ENCODE measurements at regions not wholly inside any gene's neighbourhood (a gene's known extent, or its start where the extent isn't known, plus 50 kb on each side); places are given as distances from the start of the nearest gene placed in this dataset.
A peak's percentile ranks its signal among the peaks of the same experiment; 100 is the strongest.
"Not testable (repeated sequence)": the region's sequence is repeated elsewhere in the genome, so short reads cannot be mapped to it uniquely, and the experiment has no call there.

- H3K79me2 ChIP-seq (ENCODE audit: control insufficient read depth, insufficient read depth, low read length) = no peaks in the 10 kb centered on the region
- no peak overlapping the region for H3K4ac ChIP-seq (ENCODE audit: low read depth, low read length)
- no peak overlapping the region for H4K8ac ChIP-seq (ENCODE audit: low read depth, low read length)
- H3K23ac ChIP-seq (ENCODE audit: low read length) = no peak overlapping the region
- no peak for DNase-seq
- H3K79me1 ChIP-seq (ENCODE audit: low read length) = no peaks in the 10 kb centered on the region
- H3K27me3 ChIP-seq (ENCODE audit: insufficient read depth, low read length, poor library complexity) = no peaks in the 10 kb centered on the region
- H3K4me2 ChIP-seq (ENCODE audit: low read length) = no peak overlapping the region
- no peak overlapping the region for H4K5ac ChIP-seq (ENCODE audit: low read length)
- no peak overlapping the region for H3K27ac ChIP-seq (ENCODE audit: low read depth, low read length)
- no peak overlapping the region for H3K56ac ChIP-seq (ENCODE audit: low read length)
- H3K9ac ChIP-seq (ENCODE audit: low read length) = no peak overlapping the region
- no peak overlapping the region for H2BK15ac ChIP-seq (replicated peaks; ENCODE audit: low read depth)
- H3K18ac ChIP-seq (ENCODE audit: low read length) = no peak overlapping the region
- H2BK5ac ChIP-seq (ENCODE audit: low read length) = no peak overlapping the region
- no peak overlapping the region for H2BK120ac ChIP-seq (ENCODE audit: low read depth, low read length)
- no peaks in the 10 kb centered on the region for H3K4me1 ChIP-seq (ENCODE audit: control insufficient read depth, low read depth, low read length)
- no CpG with 5 or more reads among the region's 2 CpGs for WGBS (ENCODE audit: extremely low coverage, insufficient coverage, low lambda C conversion rate)
- H3K4me3 ChIP-seq (ENCODE audit: low read length) = no peak overlapping the region
- no peak overlapping the region for H2AK5ac ChIP-seq (ENCODE audit: low read length)
- no peaks in the 10 kb centered on the region for H3K36me3 ChIP-seq (ENCODE audit: control insufficient read depth, insufficient read depth, low read length)
These were observed 119.0 kb upstream of the TBC1D5 start for GRCh38 chr3:17861476-17861875.

DNA sequence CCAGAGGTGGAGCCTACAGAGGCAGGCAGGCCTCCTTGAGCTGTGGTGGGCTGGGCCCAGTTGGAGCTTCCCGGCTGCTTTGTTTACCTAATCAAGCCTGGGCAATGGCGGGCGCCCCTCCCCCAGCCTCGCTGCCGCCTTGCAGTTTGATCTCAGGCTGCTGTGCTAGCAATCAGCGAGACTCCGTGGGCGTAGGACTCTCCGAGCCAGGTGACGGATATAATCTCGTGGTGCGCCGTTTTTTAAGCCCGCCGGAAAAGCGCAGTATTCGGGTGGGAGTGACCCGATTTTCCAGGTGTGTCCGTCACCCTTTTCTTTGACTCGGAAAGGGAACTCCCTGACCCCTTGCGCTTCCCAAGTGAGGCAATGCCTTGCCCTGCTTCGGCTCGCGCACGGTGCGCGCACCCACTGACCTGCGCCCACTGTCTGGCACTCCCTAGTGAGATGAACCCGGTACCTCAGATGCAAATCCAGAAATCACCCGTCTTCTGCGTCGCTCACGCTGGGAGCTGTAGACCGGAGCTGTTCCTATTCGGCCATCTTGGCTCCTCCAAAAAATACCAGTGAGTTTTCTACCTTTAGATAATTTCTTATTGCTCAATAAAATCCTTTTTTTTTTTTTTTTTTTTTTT lies 118.5 kb upstream of the TBC1D5 start:
- not testable (repeated sequence) for DNase-seq; H3K79me2 ChIP-seq (ENCODE audit: control insufficient read depth, insufficient read depth, low read length); H3K27me3 ChIP-seq (ENCODE audit: insufficient read depth, low read length, poor library complexity); H2BK5ac ChIP-seq (ENCODE audit: low read length); H3K36me3 ChIP-seq (ENCODE audit: control insufficient read depth, insufficient read depth, low read length); H3K4me1 ChIP-seq (ENCODE audit: control insufficient read depth, low read depth, low read length); H3K4ac ChIP-seq (ENCODE audit: low read depth, low read length); H3K4me3 ChIP-seq (ENCODE audit: low read length); H3K79me1 ChIP-seq (ENCODE audit: low read length); H2BK15ac ChIP-seq (replicated peaks; ENCODE audit: low read depth); H2BK120ac ChIP-seq (ENCODE audit: low read depth, low read length); H3K27ac ChIP-seq (ENCODE audit: low read depth, low read length); H4K5ac ChIP-seq (ENCODE audit: low read length); H3K18ac ChIP-seq (ENCODE audit: low read length); H3K56ac ChIP-seq (ENCODE audit: low read length); H4K8ac ChIP-seq (ENCODE audit: low read depth, low read length); H3K4me2 ChIP-seq (ENCODE audit: low read length); H3K9ac ChIP-seq (ENCODE audit: low read length); H3K23ac ChIP-seq (ENCODE audit: low read length); H2AK5ac ChIP-seq (ENCODE audit: low read length)
- no CpG with 5 or more reads among the region's 35 CpGs for WGBS (ENCODE audit: extremely low coverage, insufficient coverage, low lambda C conversion rate)

- H2BK120ac ChIP-seq (ENCODE audit: low read depth, low read length) = no peak overlapping the region
- H2AK5ac ChIP-seq (ENCODE audit: low read length) = no peak overlapping the region
- H2BK15ac ChIP-seq (replicated peaks; ENCODE audit: low read depth) = no peak overlapping the region
- H4K8ac ChIP-seq (ENCODE audit: low read depth, low read length) = no peak overlapping the region
- H3K79me1 ChIP-seq (ENCODE audit: low read length) = no peaks in the 10 kb centered on the region
- DNase-seq = no peak
- H3K27ac ChIP-seq (ENCODE audit: low read depth, low read length) = no peak overlapping the region
- no peaks in the 10 kb centered on the region for H3K79me2 ChIP-seq (ENCODE audit: control insufficient read depth, insufficient read depth, low read length)
- WGBS (ENCODE audit: extremely low coverage, insufficient coverage, low lambda C conversion rate) = no CpG with 5 or more reads among the region's 1 CpG
- H3K36me3 ChIP-seq (ENCODE audit: control insufficient read depth, insufficient read depth, low read length) = no peaks in the 10 kb centered on the region
- no peaks in the 10 kb centered on the region for H3K4me1 ChIP-seq (ENCODE audit: control insufficient read depth, low read depth, low read length)
- no peak overlapping the region for H3K4me3 ChIP-seq (ENCODE audit: low read length)
- H3K56ac ChIP-seq (ENCODE audit: low read length) = no peak overlapping the region
- H4K5ac ChIP-seq (ENCODE audit: low read length) = no peak overlapping the region
- H3K18ac ChIP-seq (ENCODE audit: low read length) = no peak overlapping the region
- H3K23ac ChIP-seq (ENCODE audit: low read length) = no peak overlapping the region
- no peaks in the 10 kb centered on the region for H3K27me3 ChIP-seq (ENCODE audit: insufficient read depth, low read length, poor library complexity)
- H3K4ac ChIP-seq (ENCODE audit: low read depth, low read length) = no peak overlapping the region
- no peak overlapping the region for H3K9ac ChIP-seq (ENCODE audit: low read length)
- no peak overlapping the region for H2BK5ac ChIP-seq (ENCODE audit: low read length)
- no peak overlapping the region for H3K4me2 ChIP-seq (ENCODE audit: low read length)
These were observed 109.8 kb upstream of the TBC1D5 start for GRCh38 chr3:17852217-17852616.

DNA sequence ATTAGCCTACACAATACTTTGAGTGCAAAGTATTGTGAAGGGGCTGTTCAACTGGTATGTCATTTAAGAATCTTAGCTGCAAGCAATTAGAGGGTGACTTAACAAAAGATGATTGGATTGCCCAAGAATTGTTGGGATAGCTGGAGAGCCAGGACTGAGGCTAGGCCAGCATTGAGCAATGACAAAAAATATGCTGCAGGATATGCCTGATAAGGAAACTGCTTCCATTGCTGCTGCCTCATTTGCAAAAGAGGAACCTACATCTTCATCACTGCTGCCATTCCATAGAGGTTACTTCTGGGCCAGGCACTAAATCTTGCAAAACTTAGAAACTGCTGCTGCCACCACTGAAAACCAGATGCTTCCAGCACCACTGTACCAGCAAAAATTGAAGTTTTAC lies 108.0 kb upstream of the TBC1D5 start:
- Histone ChIP-seq H3K56ac (ENCODE audit: low read length) (no peak overlapping the region), H4K8ac (ENCODE audit: low read depth, low read length) (no peak overlapping the region), H3K79me2 (ENCODE audit: control insufficient read depth, insufficient read depth, low read length) (no peaks in the 10 kb centered on the region), H3K4ac (ENCODE audit: low read depth, low read length) (no peak overlapping the region), H3K36me3 (ENCODE audit: control insufficient read depth, insufficient read depth, low read length) (no peaks in the 10 kb centered on the region), H3K79me1 (ENCODE audit: low read length) (no peaks in the 10 kb centered on the region), H2BK120ac (ENCODE audit: low read depth, low read length) (no peak overlapping the region), H2BK15ac (replicated peaks; ENCODE audit: low read depth) (no peak overlapping the region), H3K9ac (ENCODE audit: low read length) (no peak overlapping the region), H3K18ac (ENCODE audit: low read length) (no peak overlapping the region), H3K23ac (ENCODE audit: low read length) (no peak overlapping the region), H3K4me2 (ENCODE audit: low read length) (no peak overlapping the region), H2BK5ac (ENCODE audit: low read length) (no peak overlapping the region), H3K4me3 (ENCODE audit: low read length) (no peak overlapping the region), H3K27me3 (ENCODE audit: insufficient read depth, low read length, poor library complexity) (no peaks in the 10 kb centered on the region), H2AK5ac (ENCODE audit: low read length) (no peak overlapping the region), H3K4me1 (ENCODE audit: control insufficient read depth, low read depth, low read length) (no peaks in the 10 kb centered on the region), H4K5ac (ENCODE audit: low read length) (no peak overlapping the region), H3K27ac (ENCODE audit: low read depth, low read length) (no peak overlapping the region)
- no peak for DNase-seq

- Histone ChIP-seq H3K4me1 (ENCODE audit: control insufficient read depth, low read depth, low read length) (no peaks in the 10 kb centered on the region), H2BK120ac (ENCODE audit: low read depth, low read length) (peak overlapping the region; percentile 69), H3K79me1 (ENCODE audit: low read length) (no peaks in the 10 kb centered on the region), H3K23ac (ENCODE audit: low read length) (no peak overlapping the region), H2BK5ac (ENCODE audit: low read length) (no peak overlapping the region), H3K4ac (ENCODE audit: low read depth, low read length) (no peak overlapping the region), H2AK5ac (ENCODE audit: low read length) (no peak overlapping the region), H2BK15ac (replicated peaks; ENCODE audit: low read depth) (no peak overlapping the region), H3K27ac (ENCODE audit: low read depth, low read length) (no peak overlapping the region), H3K56ac (ENCODE audit: low read length) (no peak overlapping the region), H3K4me3 (ENCODE audit: low read length) (no peak overlapping the region), H4K5ac (ENCODE audit: low read length) (no peak overlapping the region), H3K27me3 (ENCODE audit: insufficient read depth, low read length, poor library complexity) (no peaks in the 10 kb centered on the region), H3K9ac (ENCODE audit: low read length) (no peak overlapping the region), H3K79me2 (ENCODE audit: control insufficient read depth, insufficient read depth, low read length) (no peaks in the 10 kb centered on the region), H3K18ac (ENCODE audit: low read length) (peak overlapping the region; percentile 76), H4K8ac (ENCODE audit: low read depth, low read length) (no peak overlapping the region), H3K36me3 (ENCODE audit: control insufficient read depth, insufficient read depth, low read length) (no peaks in the 10 kb centered on the region), H3K4me2 (ENCODE audit: low read length) (no peak overlapping the region)
- WGBS (ENCODE audit: extremely low coverage, insufficient coverage, low lambda C conversion rate) = no CpG with 5 or more reads among the region's 3 CpGs
- no peak for DNase-seq
These were observed 105.7 kb upstream of the TBC1D5 start for GRCh38 chr3:17848102-17848501.

- Histone ChIP-seq H3K4ac (ENCODE audit: low read depth, low read length) (no peak overlapping the region), H2AK5ac (ENCODE audit: low read length) (no peak overlapping the region), H3K79me2 (ENCODE audit: control insufficient read depth, insufficient read depth, low read length) (no peaks in the 10 kb centered on the region), H3K9ac (ENCODE audit: low read length) (no peak overlapping the region), H3K27me3 (ENCODE audit: insufficient read depth, low read length, poor library complexity) (no peaks in the 10 kb centered on the region), H4K5ac (ENCODE audit: low read length) (no peak overlapping the region), H3K27ac (ENCODE audit: low read depth, low read length) (no peak overlapping the region), H4K8ac (ENCODE audit: low read depth, low read length) (no peak overlapping the region), H2BK15ac (replicated peaks; ENCODE audit: low read depth) (no peak overlapping the region), H3K56ac (ENCODE audit: low read length) (no peak overlapping the region), H3K18ac (ENCODE audit: low read length) (peak overlapping the region; percentile 76), H3K36me3 (ENCODE audit: control insufficient read depth, insufficient read depth, low read length) (no peaks in the 10 kb centered on the region), H3K4me3 (ENCODE audit: low read length) (no peak overlapping the region), H3K79me1 (ENCODE audit: low read length) (no peaks in the 10 kb centered on the region), H3K4me2 (ENCODE audit: low read length) (no peak overlapping the region), H2BK5ac (ENCODE audit: low read length) (peak overlapping the region; percentile 14), H3K23ac (ENCODE audit: low read length) (no peak overlapping the region), H3K4me1 (ENCODE audit: control insufficient read depth, low read depth, low read length) (no peaks in the 10 kb centered on the region), H2BK120ac (ENCODE audit: low read depth, low read length) (no peak overlapping the region)
- no CpG with 5 or more reads among the region's 5 CpGs for WGBS (ENCODE audit: extremely low coverage, insufficient coverage, low lambda C conversion rate)
- no peak for DNase-seq
These were observed 104.7 kb upstream of the TBC1D5 start for GRCh38 chr3:17847156-17847555.
